ENCODE measurements at regions not wholly inside any gene's neighbourhood (a gene's known extent, or its start where the extent isn't known, plus 50 kb on each side); places are given as distances from the start of the nearest gene placed in this dataset.

DNA sequence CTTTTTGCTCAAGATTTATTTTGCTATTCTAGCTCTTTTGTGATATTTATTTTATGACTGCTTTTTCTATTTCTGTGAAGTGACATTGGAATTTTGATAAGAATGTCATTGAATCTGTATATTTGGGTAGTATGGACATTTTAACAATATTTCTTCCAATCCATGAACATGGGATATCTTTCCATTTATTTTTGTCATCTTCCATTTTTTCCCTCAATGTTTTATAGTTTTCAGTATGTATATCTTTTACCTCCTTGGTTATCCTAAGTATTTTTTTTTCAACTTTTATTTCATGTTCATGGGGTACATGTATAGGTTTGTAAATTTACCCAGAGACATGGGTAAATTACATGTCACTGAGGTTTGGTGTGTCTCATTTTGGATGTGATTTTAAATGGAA, 74.1 kb upstream of the PREP start:
- no peak for TF ChIP-seq TOX (CRISPR knock-in tag; IDR thresholded peaks at IDR 0.05; ENCODE audit: borderline replicate concordance)
- TF ChIP-seq ZNF70 (CRISPR knock-in tag; IDR thresholded peaks at IDR 0.05) = no peak
- TF ChIP-seq CSDC2 (CRISPR knock-in tag; IDR thresholded peaks at IDR 0.05) = no peak

All from SK-N-SH treated with all-trans-retinoic acid at 6 μM for 48 hours (cell line).